Left lung (tissue), 4 donors: ENCODE measurements at regions not wholly inside any gene's neighbourhood (a gene's known extent, or its start where the extent isn't known, plus 50 kb on each side); places are given as distances from the start of the nearest gene placed in this dataset.

ENCODE experiments used
- ATAC-seq: fragments of 200-7000 bp; cut with Tn5 transposase; one replicate; pipeline ENCODE4 v1.9.1; 2020; ENCODE audit warnings: moderate library complexity
- DNase-seq, 4 donors: peaks; one replicate each; pipeline ENCODE4 v3.0.0-alpha.2; 2013 to 2020
- H3K27ac ChIP-seq, 2 donors: fragments of 200-600 bp; sonication (generic) in 1 of 2; one replicate each; pipeline versions ENCODE4 v1.5.0 to v1.8.0; 2020 to 2021
- H3K27me3 ChIP-seq, 2 donors: fragments of 200-600 bp; sonication (generic) in 1 of 2; one replicate each; pipeline versions ENCODE4 v1.5.0 to v1.8.0; 2020 to 2021
- H3K36me3 ChIP-seq, 2 donors: fragments of 200-600 bp; sonication (generic) in 1 of 2; one replicate each; pipeline versions ENCODE4 v1.5.0 to v1.8.0; 2020 to 2021
- H3K4me1 ChIP-seq, 2 donors: fragments of 200-600 bp; one replicate each; pipeline ENCODE4 v1.8.0; 2021
- H3K4me3 ChIP-seq, 2 donors: fragments of 200-600 bp; sonication (generic) in 1 of 2; one replicate each; pipeline versions ENCODE4 v1.5.0 to v1.8.0; 2020 to 2021; ENCODE audit warnings: mild to moderate bottlenecking in 1 of 2
- H3K9me3 ChIP-seq, 2 donors: fragments of 200-600 bp; sonication (generic) in 1 of 2; one replicate each; pipeline versions ENCODE4 v1.5.0 to v1.8.0; 2020 to 2021
- intact Hi-C, 2 donors: fragments of 100-400 bp; cut with DNase I; formaldehyde crosslinking; loops; one replicate each; pipeline versions ENCODE4 v1.11.2 to v1.14.2; 2022
- TF ChIP-seq, protein P1 (sequence below), 2 donors: fragments of 200-600 bp; sonication (generic) in 1 of 2; IDR thresholded peaks; one replicate each; pipeline versions ENCODE4 v1.5.0 to v1.8.0; 2021; ENCODE audit warnings: antibody characterized with exemption in 2 of 2
- donor health status: DM: no; HTN: yes; CAD: no.
- donor health status: DM: no; HTN: no; CAD: no.

DNA sequence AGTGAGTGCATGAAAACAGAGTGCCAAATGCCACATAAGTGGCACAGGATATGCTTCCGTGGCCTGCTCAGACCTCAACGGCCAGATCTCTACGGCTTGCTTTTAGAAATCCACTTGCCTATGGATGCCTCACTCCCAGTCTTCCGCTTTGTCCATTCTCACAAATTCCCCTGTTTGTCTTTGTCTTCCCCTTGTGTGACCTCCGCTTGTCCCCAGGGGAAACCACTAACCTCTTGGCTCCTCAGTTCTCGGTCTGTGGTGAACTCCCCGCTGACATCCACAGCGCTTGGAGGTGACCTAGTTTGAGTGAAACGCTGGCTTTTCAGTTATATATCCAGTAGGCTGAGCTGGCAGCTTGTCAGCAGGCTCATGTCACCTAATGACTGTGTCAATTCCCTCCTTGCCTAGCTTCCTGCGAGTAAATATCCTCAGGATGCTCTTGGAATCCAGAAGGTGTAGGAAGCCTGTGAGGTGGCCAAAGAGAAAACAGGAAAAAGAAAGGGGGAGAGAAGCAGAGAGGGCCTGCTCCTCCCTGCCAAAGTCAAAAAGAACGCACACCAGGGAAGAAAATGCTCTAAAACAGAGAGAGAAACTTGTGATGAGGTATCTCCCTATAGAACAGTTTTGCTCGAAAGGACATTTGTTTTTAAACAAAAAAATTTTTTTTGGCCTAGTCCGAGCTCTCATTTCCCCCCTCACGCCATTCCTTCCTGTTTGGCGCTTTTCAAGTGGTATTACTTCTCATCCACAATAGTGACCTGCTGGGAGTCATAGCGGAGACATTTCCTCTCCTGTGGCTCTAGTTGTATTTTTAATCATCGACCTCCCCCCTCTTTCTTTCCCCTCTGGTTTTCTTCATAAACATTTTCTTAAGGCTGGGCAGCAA is 101.6 kb upstream of the SPRY4 start:
- TF ChIP-seq, protein P1, sequence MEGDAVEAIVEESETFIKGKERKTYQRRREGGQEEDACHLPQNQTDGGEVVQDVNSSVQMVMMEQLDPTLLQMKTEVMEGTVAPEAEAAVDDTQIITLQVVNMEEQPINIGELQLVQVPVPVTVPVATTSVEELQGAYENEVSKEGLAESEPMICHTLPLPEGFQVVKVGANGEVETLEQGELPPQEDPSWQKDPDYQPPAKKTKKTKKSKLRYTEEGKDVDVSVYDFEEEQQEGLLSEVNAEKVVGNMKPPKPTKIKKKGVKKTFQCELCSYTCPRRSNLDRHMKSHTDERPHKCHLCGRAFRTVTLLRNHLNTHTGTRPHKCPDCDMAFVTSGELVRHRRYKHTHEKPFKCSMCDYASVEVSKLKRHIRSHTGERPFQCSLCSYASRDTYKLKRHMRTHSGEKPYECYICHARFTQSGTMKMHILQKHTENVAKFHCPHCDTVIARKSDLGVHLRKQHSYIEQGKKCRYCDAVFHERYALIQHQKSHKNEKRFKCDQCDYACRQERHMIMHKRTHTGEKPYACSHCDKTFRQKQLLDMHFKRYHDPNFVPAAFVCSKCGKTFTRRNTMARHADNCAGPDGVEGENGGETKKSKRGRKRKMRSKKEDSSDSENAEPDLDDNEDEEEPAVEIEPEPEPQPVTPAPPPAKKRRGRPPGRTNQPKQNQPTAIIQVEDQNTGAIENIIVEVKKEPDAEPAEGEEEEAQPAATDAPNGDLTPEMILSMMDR (IDR thresholded peaks at IDR 0.05): no peak
- intact Hi-C loops: no loop called here
- ATAC-seq: peak; percentile 15

DNA sequence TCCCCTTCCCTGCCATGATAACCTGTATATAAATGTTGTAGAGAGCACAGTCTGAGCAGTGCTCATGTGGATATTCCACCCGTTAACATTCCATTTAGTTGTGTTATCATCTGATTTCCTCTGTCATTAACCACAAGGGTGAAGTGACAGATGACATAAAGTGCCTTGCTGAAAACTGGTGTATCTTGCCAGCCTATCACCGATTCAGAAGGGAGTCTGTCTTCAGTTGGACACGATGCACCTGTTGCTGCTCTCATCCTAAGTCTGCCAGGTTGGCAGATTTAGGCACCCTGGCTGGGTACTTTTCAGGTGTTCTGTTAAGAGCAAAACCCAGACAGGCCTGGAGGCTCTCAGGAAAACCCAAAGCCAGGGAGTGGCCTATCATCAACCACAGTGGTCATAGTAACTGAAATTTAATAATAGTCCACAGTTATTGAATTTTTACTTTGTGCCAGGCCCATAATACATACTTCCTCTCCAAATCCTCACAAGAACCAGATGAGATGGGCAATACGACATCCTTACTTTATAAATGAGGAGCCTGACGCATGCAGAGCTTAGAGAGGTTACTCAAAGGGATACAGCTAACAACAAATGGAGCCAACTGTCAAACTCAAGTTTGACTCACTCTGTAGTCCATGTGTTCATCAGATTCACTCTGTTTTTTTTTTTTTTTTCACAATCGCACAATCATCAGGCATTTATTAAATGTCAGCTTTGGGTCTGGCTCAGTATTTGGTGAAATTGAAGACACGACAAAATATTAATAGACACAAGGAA is 100.7 kb upstream of the SPRY4 start:
- no peaks in the 10 kb centered on the region for H3K9me3 ChIP-seq
- intact Hi-C loops: no loop called here
- H3K36me3 ChIP-seq: no peaks in the 10 kb centered on the region
- no peak for ATAC-seq
- TF ChIP-seq, protein P1 (IDR thresholded peaks at IDR 0.05): no peak
- H3K27ac ChIP-seq: peak overlapping the region in 1 of 2 donors; percentile 1
- H3K4me3 ChIP-seq: no peak overlapping the region
- DNase-seq: no peak
- no peaks in the 10 kb centered on the region for H3K27me3 ChIP-seq
- H3K4me1 ChIP-seq: peaks cover 0 to 5% of the 10 kb centered on the region in 2 donors

More for the DNA sequence above, 101.6 kb upstream of the SPRY4 start:
- H3K4me3 ChIP-seq: no peak overlapping the region
- no peaks in the 10 kb centered on the region for H3K27me3 ChIP-seq
- H3K9me3 ChIP-seq: no peaks in the 10 kb centered on the region
- no peak for DNase-seq
- peak overlapping the region in 1 of 2 donors; percentile 1 for H3K27ac ChIP-seq
- H3K4me1 ChIP-seq: peaks cover 0 to 5% of the 10 kb centered on the region in 2 donors
- H3K36me3 ChIP-seq: no peaks in the 10 kb centered on the region

DNA sequence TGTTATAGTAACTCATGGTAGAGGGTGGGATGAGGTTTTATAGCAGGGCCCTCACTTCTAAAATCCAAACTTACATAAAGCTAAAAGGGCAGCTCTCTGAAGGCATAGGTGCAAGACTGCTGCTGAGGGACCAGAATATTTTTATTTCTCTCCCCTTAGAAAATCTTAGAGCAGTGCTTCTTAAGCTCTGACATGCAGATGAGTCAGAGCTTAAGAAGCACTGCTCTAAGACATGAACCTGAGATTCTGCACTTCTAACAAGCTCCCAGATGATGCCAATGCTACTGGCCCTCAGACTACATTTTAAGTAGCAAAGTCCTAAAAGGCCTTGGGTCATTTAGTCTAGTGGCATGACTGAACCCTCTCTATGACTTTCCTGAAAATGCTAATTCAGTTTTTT is 97.6 kb upstream of the SPRY4 start:
- no peaks in the 10 kb centered on the region for H3K27me3 ChIP-seq
- TF ChIP-seq, protein P1 (IDR thresholded peaks at IDR 0.05): no peak
- H3K9me3 ChIP-seq: no peaks in the 10 kb centered on the region
- H3K36me3 ChIP-seq: no peaks in the 10 kb centered on the region
- intact Hi-C loops: no loop called here
- no peak for DNase-seq
- no peak overlapping the region for H3K27ac ChIP-seq
- peaks cover 0 to 13% of the 10 kb centered on the region in 2 donors for H3K4me1 ChIP-seq
- H3K4me3 ChIP-seq: no peak overlapping the region
- ATAC-seq: peak; percentile 30

DNA sequence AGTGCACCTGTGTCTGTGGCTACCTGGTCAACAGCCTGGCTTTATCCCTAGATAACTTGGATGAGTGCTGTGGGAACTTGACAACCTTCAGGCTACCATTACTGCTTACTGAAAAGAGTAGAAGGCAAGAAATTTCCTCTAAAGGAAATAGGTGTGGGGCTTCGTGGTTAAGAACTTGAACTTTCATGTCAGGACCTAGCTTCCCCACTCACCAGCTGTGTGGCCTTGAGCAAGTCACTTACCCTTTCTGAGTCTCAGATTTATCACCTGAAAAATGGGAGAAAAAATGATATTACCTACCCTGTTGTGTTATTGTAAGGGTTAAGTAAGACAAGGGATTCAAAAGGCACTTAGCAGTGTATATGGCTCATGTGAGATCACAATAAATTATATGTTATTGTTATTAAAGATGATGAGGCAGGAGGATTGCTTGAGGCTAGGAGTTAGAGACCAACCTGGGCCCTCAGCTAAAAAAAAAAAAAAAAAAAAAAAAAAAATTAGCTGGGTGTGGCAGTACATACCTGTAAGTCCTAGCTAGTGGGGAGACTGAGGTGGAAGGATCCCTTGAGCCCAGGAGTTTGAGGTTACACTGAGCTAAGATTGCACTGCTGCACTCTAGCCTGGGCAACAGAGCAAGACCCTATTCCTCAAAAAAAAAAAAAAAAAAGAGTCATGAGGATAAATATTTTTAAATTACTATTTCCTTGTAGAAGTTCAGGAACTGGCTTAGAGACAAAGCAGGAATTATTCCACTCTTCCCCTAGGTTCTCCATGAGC is 97.0 kb upstream of the SPRY4 start:
- Histone ChIP-seq H3K36me3 (no peaks in the 10 kb centered on the region), H3K4me1 (peaks cover 0 to 8% of the 10 kb centered on the region in 2 donors), H3K27ac (no peak overlapping the region), H3K9me3 (no peaks in the 10 kb centered on the region), H3K27me3 (no peaks in the 10 kb centered on the region), H3K4me3 (no peak overlapping the region)
- DNase-seq (no peak), ATAC-seq (no peak)
- intact Hi-C loops: no loop called here
- TF ChIP-seq, protein P1 (IDR thresholded peaks at IDR 0.05): no peak
